ENCODE measurements at regions not wholly inside any gene's neighbourhood (a gene's known extent, or its start where the extent isn't known, plus 50 kb on each side); places are given as distances from the start of the nearest gene placed in this dataset.

GRCh38 chr22:27066856-27067255, 409.5 kb downstream of the MIAT start (continued):
- TF ChIP-seq TCF12 (IDR thresholded peaks at IDR 0.05; ENCODE audit: low read depth, low read length): no peak
- TF ChIP-seq, protein P1, sequence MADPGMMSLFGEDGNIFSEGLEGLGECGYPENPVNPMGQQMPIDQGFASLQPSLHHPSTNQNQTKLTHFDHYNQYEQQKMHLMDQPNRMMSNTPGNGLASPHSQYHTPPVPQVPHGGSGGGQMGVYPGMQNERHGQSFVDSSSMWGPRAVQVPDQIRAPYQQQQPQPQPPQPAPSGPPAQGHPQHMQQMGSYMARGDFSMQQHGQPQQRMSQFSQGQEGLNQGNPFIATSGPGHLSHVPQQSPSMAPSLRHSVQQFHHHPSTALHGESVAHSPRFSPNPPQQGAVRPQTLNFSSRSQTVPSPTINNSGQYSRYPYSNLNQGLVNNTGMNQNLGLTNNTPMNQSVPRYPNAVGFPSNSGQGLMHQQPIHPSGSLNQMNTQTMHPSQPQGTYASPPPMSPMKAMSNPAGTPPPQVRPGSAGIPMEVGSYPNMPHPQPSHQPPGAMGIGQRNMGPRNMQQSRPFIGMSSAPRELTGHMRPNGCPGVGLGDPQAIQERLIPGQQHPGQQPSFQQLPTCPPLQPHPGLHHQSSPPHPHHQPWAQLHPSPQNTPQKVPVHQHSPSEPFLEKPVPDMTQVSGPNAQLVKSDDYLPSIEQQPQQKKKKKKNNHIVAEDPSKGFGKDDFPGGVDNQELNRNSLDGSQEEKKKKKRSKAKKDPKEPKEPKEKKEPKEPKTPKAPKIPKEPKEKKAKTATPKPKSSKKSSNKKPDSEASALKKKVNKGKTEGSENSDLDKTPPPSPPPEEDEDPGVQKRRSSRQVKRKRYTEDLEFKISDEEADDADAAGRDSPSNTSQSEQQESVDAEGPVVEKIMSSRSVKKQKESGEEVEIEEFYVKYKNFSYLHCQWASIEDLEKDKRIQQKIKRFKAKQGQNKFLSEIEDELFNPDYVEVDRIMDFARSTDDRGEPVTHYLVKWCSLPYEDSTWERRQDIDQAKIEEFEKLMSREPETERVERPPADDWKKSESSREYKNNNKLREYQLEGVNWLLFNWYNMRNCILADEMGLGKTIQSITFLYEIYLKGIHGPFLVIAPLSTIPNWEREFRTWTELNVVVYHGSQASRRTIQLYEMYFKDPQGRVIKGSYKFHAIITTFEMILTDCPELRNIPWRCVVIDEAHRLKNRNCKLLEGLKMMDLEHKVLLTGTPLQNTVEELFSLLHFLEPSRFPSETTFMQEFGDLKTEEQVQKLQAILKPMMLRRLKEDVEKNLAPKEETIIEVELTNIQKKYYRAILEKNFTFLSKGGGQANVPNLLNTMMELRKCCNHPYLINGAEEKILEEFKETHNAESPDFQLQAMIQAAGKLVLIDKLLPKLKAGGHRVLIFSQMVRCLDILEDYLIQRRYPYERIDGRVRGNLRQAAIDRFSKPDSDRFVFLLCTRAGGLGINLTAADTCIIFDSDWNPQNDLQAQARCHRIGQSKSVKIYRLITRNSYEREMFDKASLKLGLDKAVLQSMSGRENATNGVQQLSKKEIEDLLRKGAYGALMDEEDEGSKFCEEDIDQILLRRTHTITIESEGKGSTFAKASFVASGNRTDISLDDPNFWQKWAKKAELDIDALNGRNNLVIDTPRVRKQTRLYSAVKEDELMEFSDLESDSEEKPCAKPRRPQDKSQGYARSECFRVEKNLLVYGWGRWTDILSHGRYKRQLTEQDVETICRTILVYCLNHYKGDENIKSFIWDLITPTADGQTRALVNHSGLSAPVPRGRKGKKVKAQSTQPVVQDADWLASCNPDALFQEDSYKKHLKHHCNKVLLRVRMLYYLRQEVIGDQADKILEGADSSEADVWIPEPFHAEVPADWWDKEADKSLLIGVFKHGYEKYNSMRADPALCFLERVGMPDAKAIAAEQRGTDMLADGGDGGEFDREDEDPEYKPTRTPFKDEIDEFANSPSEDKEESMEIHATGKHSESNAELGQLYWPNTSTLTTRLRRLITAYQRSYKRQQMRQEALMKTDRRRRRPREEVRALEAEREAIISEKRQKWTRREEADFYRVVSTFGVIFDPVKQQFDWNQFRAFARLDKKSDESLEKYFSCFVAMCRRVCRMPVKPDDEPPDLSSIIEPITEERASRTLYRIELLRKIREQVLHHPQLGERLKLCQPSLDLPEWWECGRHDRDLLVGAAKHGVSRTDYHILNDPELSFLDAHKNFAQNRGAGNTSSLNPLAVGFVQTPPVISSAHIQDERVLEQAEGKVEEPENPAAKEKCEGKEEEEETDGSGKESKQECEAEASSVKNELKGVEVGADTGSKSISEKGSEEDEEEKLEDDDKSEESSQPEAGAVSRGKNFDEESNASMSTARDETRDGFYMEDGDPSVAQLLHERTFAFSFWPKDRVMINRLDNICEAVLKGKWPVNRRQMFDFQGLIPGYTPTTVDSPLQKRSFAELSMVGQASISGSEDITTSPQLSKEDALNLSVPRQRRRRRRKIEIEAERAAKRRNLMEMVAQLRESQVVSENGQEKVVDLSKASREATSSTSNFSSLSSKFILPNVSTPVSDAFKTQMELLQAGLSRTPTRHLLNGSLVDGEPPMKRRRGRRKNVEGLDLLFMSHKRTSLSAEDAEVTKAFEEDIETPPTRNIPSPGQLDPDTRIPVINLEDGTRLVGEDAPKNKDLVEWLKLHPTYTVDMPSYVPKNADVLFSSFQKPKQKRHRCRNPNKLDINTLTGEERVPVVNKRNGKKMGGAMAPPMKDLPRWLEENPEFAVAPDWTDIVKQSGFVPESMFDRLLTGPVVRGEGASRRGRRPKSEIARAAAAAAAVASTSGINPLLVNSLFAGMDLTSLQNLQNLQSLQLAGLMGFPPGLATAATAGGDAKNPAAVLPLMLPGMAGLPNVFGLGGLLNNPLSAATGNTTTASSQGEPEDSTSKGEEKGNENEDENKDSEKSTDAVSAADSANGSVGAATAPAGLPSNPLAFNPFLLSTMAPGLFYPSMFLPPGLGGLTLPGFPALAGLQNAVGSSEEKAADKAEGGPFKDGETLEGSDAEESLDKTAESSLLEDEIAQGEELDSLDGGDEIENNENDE (IDR thresholded peaks at IDR 0.05; ENCODE audit: insufficient replicate concordance, low read length): no peak
- TF ChIP-seq GTF2F1 (IDR thresholded peaks at IDR 0.05; ENCODE audit: borderline replicate concordance, low read depth, low read length): no peak
- no peak for TF ChIP-seq POLR2AphosphoS5 (IDR thresholded peaks at IDR 0.05; ENCODE audit: low read depth, low read length)
- no peak for TF ChIP-seq RFX5 (IDR thresholded peaks at IDR 0.05; ENCODE audit: borderline replicate concordance, low read depth, low read length)
- TF ChIP-seq YY1 (IDR thresholded peaks at IDR 0.05; ENCODE audit: low read depth, low read length): no peak
- TF ChIP-seq CBX5 (IDR thresholded peaks at IDR 0.05; ENCODE audit: low read depth, low read length): no peak
- no peak for TF ChIP-seq EP300 (IDR thresholded peaks at IDR 0.05; ENCODE audit: borderline replicate concordance in 1 of 2, low read depth in 2 of 2, low read length in 2 of 2)

All from H1 (cell line).